GM21367 (cell line): ENCODE measurements at regions not wholly inside any gene's neighbourhood (a gene's known extent, or its start where the extent isn't known, plus 50 kb on each side); places are given as distances from the start of the nearest gene placed in this dataset.

Experiments
- ATAC-seq: cut with Tn5 transposase; IDR thresholded peaks from one replicate; pipeline ENCODE4 v1.9.1; 2021; ENCODE audit not compliant: unreplicated experiment

- ATAC-seq, result no peak
Observed at GRCh38 chr22:22743128-22743760, 98.8 kb downstream of the GGTLC2 start.

DNA sequence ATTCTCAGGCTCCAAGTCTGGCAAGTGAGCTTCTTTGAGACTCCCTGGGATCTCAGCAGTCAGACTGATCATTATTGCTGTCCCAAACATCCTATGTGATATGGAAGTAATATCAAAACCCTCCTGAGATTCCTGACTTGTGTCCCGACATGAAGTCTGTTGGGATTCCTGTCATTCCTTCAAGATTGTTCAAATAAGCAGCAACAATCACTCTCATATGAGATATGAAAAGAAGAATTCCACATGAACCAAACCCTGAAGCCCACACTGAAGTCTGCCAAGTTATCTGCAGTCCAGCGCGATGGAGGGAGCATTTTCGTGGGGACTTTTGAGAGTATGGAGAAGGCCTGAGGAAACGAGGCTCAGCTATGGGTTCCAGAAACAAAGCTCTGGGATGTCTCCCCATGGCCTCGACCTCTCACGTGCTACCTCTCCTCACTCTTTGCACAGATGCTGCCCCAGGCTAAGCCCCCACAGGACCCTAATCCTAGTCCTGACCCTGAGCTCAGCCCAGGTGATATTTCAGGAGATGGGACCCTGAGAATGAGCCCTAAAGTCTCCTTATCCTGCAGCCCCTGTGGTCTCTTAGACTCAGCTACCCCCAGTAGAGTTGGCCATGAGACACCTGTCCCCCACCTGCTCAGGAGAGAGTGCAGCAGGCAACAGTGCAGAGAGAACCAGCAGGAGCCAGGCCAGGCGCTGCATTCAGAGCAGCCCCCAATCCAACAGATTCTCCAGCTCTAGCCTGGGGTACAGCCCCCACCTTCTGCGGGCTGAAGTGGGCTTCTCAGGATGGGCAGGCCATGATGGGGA, 100.2 kb downstream of the GGTLC2 start:
- no peak for ATAC-seq

DNA sequence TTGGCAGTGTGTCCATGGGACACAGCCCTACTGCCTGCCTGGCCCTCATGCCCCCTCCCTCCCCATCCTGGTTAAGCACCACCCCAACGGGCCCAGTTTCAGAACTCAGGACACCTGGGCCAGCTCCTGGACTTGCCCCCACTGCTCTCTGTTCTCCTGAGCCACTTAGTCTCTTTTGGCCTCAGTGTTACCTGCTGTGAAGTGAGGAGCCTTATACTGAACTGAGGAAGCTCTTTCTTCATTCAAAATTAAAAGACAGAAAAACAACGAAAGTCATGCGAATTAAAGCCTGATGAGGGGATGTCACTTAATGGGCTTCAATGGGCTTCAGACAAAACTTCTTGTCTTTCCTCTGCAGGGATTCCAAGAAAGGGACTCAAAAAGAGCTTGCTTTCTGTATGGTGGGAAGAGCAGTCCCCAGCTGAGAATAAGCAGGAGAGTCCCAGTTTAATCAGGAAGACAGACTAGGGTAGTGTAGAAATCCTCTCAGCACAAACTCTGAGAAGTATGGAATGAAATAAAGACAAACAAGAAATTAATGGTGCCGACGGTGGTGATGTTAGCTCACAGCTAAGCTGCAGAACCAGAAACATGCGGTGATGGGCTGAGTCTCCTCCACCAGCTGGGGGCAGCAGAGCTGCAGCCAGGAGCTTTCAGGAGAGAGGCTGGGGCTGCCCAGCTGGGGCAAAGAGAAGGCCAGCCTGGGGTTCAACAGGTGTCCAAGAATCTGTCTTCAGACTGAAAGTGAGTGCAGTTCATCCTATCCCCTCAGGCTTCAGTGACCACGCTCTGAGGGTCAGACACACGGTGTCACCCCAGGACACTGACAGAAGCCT, 101.0 kb downstream of the GGTLC2 start:
- ATAC-seq, result no peak

DNA sequence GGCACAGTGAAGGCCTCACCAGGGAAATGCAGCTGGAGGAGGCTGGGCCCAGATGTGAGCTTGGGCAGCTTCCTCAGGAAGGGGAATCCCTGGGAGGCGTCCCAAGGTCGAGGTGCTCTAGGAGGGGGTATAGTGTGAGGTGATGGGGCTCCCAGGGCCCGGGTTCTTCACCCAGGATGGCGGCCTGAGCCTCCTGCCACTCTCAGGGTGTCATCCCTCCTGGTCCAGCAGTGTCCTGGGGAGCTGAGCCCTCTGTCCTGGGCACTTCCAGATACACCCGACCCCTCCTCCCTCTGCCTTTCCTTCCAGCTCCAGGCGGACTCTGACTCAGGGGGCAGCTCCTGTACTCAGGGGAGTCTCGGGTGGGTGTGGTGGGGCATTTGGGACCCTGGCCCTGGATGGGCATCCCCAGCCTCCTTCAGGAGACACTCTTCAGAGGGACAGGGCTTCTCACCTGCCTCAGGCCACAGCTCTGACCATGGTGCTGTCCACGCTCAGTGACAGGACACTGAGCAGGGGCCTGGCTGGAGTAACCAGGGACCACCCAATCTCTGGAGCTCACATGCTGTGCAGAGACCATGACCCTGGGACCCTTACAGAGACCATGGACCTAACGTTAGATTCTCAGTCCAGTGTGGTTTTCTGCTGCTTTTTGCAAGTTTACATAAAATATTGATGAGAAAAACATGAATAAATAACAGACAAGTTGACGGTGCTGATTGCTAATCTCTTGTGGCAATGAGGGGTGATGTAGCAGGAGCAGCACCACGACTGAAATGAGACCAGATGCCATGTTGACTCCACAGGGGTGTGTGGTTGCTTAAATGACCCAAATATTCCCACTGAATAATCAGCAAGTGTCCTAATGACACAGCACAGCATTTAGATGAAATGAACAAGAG, 101.9 kb downstream of the GGTLC2 start:
- no peak for ATAC-seq

- ATAC-seq, result no peak
Observed at GRCh38 chr22:22746963-22747933, 102.8 kb downstream of the GGTLC2 start.

- ATAC-seq, result no peak
Observed at GRCh38 chr22:22748297-22748743, 103.9 kb downstream of the GGTLC2 start.

DNA sequence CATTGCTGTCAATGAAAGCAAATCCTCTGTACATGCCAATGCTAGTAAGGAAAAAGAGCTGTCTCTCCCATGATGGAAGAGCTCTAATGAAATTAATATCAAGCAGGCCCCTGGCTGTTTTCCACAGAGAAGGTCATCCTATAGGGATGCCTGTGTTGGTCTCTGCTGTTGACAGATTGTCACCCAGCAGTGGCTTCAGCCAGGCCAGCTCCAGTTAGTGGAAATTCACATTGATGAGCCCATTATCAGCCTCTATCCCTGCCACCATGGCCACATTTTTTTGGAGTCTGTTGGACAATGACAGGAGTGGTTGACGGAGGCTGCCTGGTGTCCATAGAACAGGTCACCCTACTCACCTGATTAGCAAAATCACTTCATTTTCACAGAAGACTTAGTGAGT, 104.3 kb downstream of the GGTLC2 start:
- ATAC-seq, result no peak

GRCh38 chr22:22749167-22749758, 104.8 kb downstream of the GGTLC2 start:
- no peak for ATAC-seq

DNA sequence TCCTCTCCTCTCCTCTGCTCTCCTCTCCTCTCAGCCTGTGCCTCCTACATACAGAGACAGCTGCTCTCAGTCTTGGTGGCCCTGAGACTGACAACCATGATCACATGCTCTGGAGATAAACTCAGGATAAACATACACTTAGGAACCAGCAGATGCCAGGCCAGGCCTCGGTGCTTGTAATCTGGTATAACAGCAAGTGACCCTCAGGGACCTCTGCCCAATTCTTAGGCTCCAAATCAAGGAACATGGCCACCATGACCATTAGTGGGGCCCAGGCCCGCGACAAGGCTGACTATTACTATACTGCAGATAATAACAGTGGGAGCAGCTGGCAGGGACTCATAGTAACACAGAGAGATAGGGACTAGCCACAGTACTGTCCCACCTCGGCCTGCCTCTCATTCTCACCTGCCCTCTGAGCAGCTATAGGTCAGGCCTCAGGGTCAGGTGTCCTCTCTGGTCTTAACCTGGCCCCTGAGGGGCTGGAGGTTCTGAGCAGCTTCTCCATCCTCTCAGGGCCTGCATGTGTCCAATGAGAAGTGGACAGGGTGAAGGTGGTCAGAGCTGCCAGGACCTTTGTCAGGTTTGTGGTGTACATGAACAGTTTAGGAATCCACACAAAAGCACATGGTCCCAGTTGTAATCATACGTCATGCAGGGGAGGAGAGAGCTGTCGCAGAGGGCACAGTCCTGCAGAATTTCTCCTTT, 106.1 kb downstream of the GGTLC2 start:
- no peak for ATAC-seq

- no peak for ATAC-seq
Observed at GRCh38 chr22:22751043-22751603, 106.7 kb downstream of the GGTLC2 start.

GRCh38 chr22:22752199-22752555, 107.8 kb downstream of the GGTLC2 start:
- no peak for ATAC-seq

GRCh38 chr22:22752556-22753477, 108.4 kb downstream of the GGTLC2 start:
- no peak for ATAC-seq

DNA sequence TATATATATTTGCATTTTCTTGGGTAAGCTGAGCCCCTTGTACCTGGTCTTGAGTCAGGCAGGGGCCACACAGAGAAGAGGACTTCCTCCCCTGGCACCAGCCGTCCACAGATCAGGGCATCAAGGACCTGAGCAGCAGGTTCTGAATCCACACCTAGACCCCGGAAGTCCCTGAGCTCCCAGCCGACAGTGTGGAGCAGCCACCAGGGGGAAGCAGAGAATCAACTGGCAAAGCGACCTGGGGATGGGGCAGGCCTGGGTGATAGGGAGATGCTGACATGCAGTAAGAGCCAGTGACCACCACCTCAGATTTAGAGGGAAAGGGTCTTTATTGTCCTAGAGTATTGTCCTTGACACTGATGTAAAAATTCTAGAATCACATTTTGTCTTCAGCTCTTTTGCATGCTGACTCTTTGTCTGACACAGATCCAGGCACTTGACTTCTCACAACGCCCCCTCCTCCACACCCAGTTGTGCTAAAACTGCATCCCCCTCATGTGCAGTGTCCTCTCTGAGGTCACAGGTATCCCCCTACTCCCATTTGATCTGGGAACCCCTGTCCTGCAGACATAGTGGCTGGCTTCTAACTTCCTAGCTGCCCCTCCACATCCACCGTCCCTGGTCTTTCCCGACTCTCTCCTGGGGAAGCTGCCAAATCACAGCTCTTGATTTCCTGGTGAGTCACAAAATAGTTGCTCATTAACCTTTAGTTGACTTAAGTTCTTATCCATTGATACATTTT, 109.3 kb downstream of the GGTLC2 start:
- ATAC-seq, result no peak

- no peak for ATAC-seq
Observed at GRCh38 chr22:22754268-22754657, 109.8 kb downstream of the GGTLC2 start.

DNA sequence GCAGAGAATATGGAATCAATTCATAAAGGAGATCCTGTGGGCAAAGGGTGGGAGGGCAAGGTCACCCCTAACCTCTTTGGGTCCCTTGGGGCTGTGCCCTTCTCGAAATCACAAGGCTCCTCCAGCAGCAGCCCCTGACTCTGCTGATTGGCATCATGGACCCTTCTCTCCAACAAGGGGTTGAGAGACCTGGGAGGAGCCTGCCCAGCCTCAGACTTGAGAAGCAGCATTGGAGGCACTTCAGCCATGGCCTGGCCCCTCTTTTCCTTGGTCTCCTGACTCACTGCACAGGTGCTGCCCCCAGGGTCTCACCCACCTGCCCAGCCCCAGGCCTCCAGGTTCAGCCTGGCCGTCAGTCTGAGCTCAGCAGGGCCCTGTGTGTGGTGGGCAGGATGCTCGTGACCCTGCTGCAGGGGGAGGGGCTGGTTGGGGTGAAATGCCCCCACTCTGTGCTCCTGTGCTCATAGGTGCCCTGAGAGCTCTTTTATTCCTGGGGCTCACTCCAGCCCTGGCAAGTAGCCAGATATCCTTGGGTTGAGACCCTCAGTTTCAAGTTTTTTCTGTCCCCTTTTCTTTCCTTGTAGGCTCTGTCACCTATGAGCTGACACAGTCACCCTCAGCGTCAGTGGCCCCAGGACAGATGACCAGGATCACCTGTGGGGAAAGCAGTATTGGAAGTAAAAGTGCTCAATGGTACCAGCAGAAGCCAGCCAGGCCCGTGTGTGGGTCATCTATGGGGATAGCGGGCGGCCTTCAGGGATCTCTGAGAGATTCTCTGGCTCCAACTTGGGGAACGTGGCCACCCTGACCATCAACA, 110.8 kb downstream of the GGTLC2 start:
- ATAC-seq, result no peak

GRCh38 chr22:22755778-22756100, 111.3 kb downstream of the GGTLC2 start:
- no peak for ATAC-seq
